IPS DF 4.7 (cell line): ENCODE measurements at regions not wholly inside any gene's neighbourhood (a gene's known extent, or its start where the extent isn't known, plus 50 kb on each side); places are given as distances from the start of the nearest gene placed in this dataset.

Source experiments
- DNase-seq: peaks from one replicate; pipeline ENCODE4 v3.0.0-alpha.2; 2013; ENCODE audit warnings: low spot score; ENCODE audit errors: extremely low read depth

- DNase-seq, result no peak
These were observed 301.0 kb downstream of the PTEN start for GRCh38 chr10:88164471-88164870.

- no peak for DNase-seq
These were observed 302.4 kb downstream of the PTEN start for GRCh38 chr10:88165849-88166271.

DNA sequence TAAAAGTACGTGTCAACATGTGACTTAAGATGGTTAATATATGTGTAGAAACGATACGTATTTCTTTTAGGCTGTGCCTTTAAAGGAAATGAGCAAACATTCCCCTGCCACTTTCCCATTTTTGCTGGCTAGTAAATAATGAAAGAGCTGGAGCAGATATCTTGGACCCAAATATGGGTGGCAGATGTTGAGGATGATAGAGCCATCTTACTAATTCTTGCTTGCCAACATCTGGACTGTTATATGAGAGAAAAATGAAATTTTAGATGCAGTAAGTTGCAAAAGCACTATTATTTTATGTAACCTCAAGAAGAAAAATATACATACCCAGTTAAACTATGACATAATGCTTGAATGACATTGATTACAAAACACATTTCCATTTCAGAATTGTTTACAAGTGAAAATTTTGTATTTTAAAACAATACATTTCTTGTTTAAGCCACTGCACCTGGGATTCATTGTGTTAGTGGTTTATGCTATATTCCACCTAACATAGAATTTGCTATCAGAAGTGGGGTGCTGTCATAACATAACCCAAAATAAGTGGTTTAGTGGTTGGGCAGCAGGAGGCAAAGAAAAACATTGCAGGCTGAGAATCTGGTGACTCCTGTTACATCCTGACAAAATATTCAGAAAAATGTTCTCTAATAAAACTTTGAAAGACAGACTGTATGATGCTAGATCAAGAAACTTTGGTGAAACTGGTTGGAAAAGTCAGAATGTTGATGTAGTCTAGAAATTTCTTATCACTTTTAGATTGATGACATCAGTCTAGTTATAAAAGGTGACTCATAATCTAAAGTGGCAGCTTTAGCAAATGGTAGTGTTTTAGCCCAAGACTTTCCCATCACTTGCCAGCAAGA is 305.0 kb downstream of the PTEN start:
- DNase-seq, result no peak

DNA sequence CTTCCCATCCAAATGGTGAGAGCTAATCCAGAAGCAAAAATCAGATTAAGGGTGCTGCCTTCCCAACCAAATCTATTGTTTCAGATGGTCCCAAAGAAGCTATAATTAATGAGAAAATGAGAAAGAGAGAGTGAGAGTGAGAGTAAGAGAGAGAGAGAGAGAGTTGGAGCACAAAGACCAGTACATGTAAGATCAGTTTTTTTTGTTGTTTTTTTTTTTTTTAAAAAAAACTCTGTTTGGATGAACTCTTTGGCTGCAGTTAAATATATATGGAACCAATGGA is 305.6 kb downstream of the PTEN start:
- no peak for DNase-seq

GRCh38 chr10:88170628-88171027 is 307.2 kb downstream of the PTEN start:
- no peak for DNase-seq

GRCh38 chr10:88172159-88172558 is 308.7 kb downstream of the PTEN start:
- no peak for DNase-seq

GRCh38 chr10:88174391-88174790 is 311.0 kb downstream of the PTEN start:
- no peak for DNase-seq

DNA sequence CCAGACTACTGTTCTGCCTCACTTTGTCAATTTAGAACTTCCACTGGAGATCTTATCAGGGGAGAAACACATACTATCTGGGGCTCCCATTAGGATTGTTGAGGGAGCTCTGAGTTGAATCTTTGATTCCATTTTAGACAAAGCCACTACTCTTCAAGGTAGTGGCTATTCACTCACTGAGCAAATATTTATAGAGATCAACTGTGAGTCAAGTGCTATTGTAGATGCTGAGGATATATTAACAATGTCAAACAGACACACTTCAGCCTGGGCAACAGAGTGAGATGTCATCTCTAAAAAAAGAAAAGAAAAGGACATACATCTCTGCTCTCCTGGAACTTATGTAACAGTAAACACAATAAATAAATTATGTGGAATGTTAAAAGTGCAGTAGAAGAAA is 315.3 kb downstream of the PTEN start:
- no peak for DNase-seq

GRCh38 chr10:88179831-88180230 is 316.4 kb downstream of the PTEN start:
- no peak for DNase-seq

DNA sequence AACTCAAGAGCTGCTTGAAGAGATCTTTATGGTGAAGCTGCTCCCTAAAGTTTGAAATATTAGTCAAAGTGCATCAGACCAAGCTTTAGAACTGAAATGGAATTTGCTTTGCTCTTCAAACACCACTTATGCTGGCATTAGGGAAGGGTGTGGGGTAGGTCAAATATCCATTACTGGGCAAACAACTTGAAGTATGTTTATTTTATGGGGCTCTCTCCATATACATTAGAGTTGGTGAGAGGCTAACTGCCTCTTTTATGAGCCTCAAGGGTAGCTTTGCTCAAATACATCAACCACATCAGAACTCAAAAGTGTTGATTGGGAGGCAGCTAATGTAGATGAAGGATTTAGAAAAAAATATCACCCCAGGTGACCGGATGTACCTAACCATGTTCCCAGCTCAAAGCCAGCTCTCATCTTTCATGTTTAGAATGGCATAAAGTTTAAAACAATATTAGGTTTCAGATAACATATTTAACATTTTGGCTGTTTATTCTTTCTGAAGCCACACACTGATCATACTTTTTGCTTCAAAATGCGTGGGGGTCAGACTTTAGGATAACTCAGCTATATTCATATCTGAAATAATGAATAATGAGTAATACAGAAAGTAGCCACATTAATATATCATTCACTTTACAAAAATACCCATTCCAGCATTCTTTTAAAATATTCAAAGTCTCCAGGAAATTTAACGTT is 318.6 kb downstream of the PTEN start:
- DNase-seq, result no peak

GRCh38 chr10:88182601-88182930 is 319.1 kb downstream of the PTEN start:
- no peak for DNase-seq

- DNase-seq, result no peak
These were observed 321.3 kb downstream of the PTEN start for GRCh38 chr10:88184543-88185297.

DNA sequence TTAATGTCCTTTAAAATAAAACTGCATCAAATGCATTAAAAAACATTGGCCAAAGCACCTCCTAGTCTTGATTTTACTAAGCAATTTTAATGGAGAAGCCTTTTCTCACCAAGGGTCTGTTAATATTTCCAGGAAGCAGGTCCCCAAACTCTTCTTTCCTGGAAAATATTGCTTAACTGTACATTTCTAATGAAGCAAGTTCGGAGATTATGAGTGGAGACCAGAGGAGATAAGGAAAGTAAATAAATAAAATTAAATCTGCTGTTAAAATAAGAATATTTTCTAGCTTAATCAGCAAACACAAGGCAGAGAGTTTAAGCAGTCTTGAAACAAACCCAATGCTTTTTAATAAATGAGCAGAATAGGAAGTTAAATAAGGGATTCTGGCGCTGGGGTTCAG is 322.4 kb downstream of the PTEN start:
- DNase-seq, result no peak

DNA sequence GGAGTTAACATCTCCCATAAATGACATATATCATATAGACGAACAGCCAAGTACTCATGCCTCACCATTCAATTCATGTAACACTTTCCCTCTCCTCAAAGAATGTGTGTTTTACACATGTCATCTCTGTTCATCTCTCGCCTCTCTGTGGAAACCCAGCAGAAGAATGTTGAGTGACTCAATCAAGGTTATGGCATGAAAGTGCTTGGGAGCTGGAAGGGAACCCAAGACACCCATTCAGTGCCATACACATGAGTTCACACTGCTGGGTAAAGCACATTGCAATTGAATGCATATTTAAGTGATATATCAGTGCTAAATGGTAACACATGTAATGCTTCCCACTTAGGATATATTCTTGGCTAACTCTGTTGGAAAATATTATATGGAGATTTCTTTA is 322.9 kb downstream of the PTEN start:
- no peak for DNase-seq

- no peak for DNase-seq
These were observed 324.0 kb downstream of the PTEN start for GRCh38 chr10:88187472-88187871.

GRCh38 chr10:88190123-88190522 is 326.7 kb downstream of the PTEN start:
- DNase-seq, result no peak

GRCh38 chr10:88190540-88191235 is 327.3 kb downstream of the PTEN start:
- no peak for DNase-seq

DNA sequence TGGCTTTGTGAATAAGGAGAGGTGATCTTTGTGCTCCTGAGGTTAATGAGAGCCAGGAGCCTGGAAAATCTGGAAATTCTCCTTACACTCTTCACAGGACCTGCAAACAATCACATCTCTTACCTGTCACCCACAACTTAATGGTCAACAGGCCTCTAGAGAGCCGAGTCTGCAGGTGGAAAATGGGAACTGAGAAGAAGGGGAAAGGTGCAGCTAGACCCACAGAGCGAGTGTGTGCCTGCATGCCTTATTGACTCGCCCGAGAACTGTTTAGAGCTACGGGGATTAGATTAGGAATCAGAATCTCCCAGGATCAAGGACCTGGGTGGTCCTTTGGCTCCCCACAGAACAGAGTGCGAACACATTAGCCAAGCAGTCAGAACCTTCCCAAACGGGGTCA is 329.6 kb downstream of the PTEN start:
- DNase-seq, result no peak

- no peak for DNase-seq
These were observed 330.8 kb downstream of the PTEN start for GRCh38 chr10:88194041-88194887.

- no peak for DNase-seq
These were observed 331.5 kb downstream of the PTEN start for GRCh38 chr10:88194961-88195367.

- DNase-seq, result no peak
These were observed 332.4 kb downstream of the PTEN start for GRCh38 chr10:88195841-88196240.
